SH-SY5Y (cell line): ENCODE measurements at regions not wholly inside any gene's neighbourhood (a gene's known extent, or its start where the extent isn't known, plus 50 kb on each side); places are given as distances from the start of the nearest gene placed in this dataset.

Experiments used
- GATA2 ChIP-seq: IDR thresholded peaks from 2 replicates; pipeline ENCODE4 v1.6.1; 2011; ENCODE audit warnings: mild to moderate bottlenecking, low read depth, low read length
- GATA3 ChIP-seq: IDR thresholded peaks from 2 replicates; pipeline ENCODE4 v1.6.1; 2011; ENCODE audit warnings: low read depth, mild to moderate bottlenecking, low read length, moderate library complexity

- TF ChIP-seq GATA2, result no peak
- TF ChIP-seq GATA3, result no peak
Observed at GRCh38 chr15:95470997-95471689, 859.4 kb upstream of the NR2F2 start.
